Smooth muscle cell (in vitro differentiated cells): ENCODE measurements at regions not wholly inside any gene's neighbourhood (a gene's known extent, or its start where the extent isn't known, plus 50 kb on each side); places are given as distances from the start of the nearest gene placed in this dataset.

Experiments
- DNase-seq: peaks from one replicate; lab custom pipeline; 2025; ENCODE audit not compliant: unreplicated experiment; lab: John Stamatoyannopoulos, UW
- H2AFZ ChIP-seq: fragments of 200-600 bp; sonication (generic); 2 replicates; pipeline ENCODE4 v1.6.0; 2016; ENCODE audit warnings: antibody characterized with exemption, low read depth, mild to moderate bottlenecking
- H3F3A ChIP-seq: fragments of 200-600 bp; sonication (generic); 2 replicates; pipeline ENCODE4 v1.6.0; 2017; ENCODE audit warnings: antibody characterized with exemption, low read depth
- H3K27ac ChIP-seq: fragments of 200-600 bp; sonication (generic); 2 replicates; pipeline ENCODE4 v1.5.1; 2016; ENCODE audit warnings: low read depth, mild to moderate bottlenecking
- H3K27me3 ChIP-seq: fragments of 200-600 bp; sonication (generic); 2 replicates; pipeline ENCODE4 v1.6.1; 2016; ENCODE audit warnings: low read depth, mild to moderate bottlenecking
- H3K36me3 ChIP-seq: fragments of 200-600 bp; sonication (generic); 2 replicates; pipeline ENCODE4 v1.5.1; 2016; ENCODE audit warnings: low read depth
- H3K4me1 ChIP-seq: fragments of 200-600 bp; sonication (generic); 2 replicates; pipeline ENCODE4 v1.5.1; 2016; ENCODE audit warnings: low read depth
- H3K4me2 ChIP-seq: fragments of 200-600 bp; sonication (generic); 2 replicates; pipeline ENCODE4 v1.6.0; 2016; ENCODE audit warnings: mild to moderate bottlenecking
- H3K4me3 ChIP-seq: fragments of 200-600 bp; sonication (generic); 2 replicates; pipeline ENCODE4 v1.5.1; 2016; ENCODE audit warnings: mild to moderate bottlenecking
- H3K79me2 ChIP-seq: fragments of 200-600 bp; sonication (generic); 2 replicates; pipeline ENCODE4 v1.6.0; 2016; ENCODE audit warnings: low read depth, mild to moderate bottlenecking
- H3K9ac ChIP-seq: fragments of 200-600 bp; sonication (generic); 2 replicates; pipeline ENCODE4 v1.6.0; 2016; ENCODE audit warnings: low read depth
- H3K9me3 ChIP-seq: fragments of 200-600 bp; sonication (generic); replicated peaks from 2 replicates; pipeline ENCODE4 v1.5.1; 2016; ENCODE audit warnings: low read depth
- H4K20me1 ChIP-seq: fragments of 200-600 bp; sonication (generic); 2 replicates; pipeline ENCODE4 v1.6.0; 2016; ENCODE audit warnings: low read depth
- WGBS: methylation state at CpG from one replicate; pipeline ENCODE4 v1.1.7; 2016; ENCODE audit warnings: low lambda C conversion rate; 5-methylcytosine and 5-hydroxymethylcytosine counted together
- TF ChIP-seq, protein P1 (sequence below): fragments of 200-600 bp; sonication (generic); IDR thresholded peaks from 2 replicates; pipeline ENCODE4 v1.5.1; 2017; ENCODE audit warnings: borderline replicate concordance, mild to moderate bottlenecking, antibody characterized with exemption; ENCODE audit not compliant: insufficient read depth, poor library complexity, severe bottlenecking

DNA sequence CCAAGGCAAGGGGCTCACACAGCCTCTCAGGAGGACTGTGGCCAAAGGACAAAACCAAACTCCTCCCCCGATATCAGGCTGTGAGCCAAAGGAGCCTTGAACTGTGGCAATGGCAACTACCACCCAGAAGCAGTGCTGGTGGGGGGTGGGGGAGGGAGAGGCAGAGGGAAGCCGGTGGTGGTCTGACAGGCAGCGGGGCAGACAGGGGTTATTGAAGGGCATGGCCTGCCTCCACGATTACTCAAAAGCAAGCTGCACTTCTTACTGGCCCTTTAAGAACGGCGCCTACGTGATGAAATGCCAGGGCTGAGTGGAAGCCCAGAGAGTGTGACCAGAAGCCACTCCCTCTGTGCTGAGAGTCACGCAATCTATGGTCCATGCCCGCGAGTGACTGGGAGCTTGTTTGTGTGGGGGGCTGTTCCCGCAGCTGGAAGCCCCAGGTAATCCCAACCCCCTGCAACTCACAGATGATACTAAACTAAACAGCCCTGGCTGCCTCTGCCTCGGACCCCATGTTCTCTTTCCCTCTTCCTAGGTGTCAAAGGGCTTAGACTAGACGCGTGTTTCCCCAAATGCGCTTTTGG lies 128.2 kb upstream of the CXCR4 start:
- H3K36me3 ChIP-seq = no peaks in the 10 kb centered on the region
- no peak overlapping the region for H3K9ac ChIP-seq
- peak overlapping the region; percentile 50 for H3K4me2 ChIP-seq
- H3K79me2 ChIP-seq = no peaks in the 10 kb centered on the region
- no peaks in the 10 kb centered on the region for H4K20me1 ChIP-seq
- H3K27me3 ChIP-seq = no peaks in the 10 kb centered on the region
- TF ChIP-seq, protein P1, sequence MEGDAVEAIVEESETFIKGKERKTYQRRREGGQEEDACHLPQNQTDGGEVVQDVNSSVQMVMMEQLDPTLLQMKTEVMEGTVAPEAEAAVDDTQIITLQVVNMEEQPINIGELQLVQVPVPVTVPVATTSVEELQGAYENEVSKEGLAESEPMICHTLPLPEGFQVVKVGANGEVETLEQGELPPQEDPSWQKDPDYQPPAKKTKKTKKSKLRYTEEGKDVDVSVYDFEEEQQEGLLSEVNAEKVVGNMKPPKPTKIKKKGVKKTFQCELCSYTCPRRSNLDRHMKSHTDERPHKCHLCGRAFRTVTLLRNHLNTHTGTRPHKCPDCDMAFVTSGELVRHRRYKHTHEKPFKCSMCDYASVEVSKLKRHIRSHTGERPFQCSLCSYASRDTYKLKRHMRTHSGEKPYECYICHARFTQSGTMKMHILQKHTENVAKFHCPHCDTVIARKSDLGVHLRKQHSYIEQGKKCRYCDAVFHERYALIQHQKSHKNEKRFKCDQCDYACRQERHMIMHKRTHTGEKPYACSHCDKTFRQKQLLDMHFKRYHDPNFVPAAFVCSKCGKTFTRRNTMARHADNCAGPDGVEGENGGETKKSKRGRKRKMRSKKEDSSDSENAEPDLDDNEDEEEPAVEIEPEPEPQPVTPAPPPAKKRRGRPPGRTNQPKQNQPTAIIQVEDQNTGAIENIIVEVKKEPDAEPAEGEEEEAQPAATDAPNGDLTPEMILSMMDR = no peak
- no peaks in the 10 kb centered on the region for H3K9me3 ChIP-seq
- H3K4me1 ChIP-seq = peaks cover 8% of the 10 kb centered on the region
- H3K27ac ChIP-seq = no peak overlapping the region
- H3F3A ChIP-seq = no peaks in the 10 kb centered on the region
- WGBS = 48% methylated on average over 15 of the region's 15 CpGs
- H2AFZ ChIP-seq = no peak overlapping the region
- no peak overlapping the region for H3K4me3 ChIP-seq
- no peak for DNase-seq

DNA sequence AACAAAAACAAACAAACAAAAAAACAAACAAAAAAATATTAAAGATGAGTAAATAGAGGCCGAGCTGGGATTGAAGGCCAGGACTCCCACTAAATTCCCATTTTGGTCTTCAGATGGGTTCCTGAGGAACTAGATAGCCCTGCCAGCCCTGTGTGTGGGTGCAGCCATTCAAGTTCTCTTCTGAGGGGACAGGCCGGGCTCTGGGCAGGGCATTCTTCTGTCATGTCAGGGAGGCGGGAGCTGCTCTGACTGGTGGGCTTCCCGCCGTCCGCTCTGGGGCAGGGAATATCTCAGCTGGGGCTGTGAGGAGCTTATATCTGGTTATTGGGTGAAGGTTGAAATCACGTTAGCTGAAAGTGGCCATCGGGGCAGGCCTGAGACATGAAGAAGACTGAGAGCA lies 127.3 kb upstream of the CXCR4 start:
- Histone ChIP-seq H3F3A (no peaks in the 10 kb centered on the region), H3K36me3 (no peaks in the 10 kb centered on the region), H3K4me2 (no peak overlapping the region), H3K79me2 (no peaks in the 10 kb centered on the region), H2AFZ (no peak overlapping the region), H3K27ac (no peak overlapping the region), H3K27me3 (no peaks in the 10 kb centered on the region), H3K4me3 (no peak overlapping the region), H3K9ac (no peak overlapping the region), H4K20me1 (no peaks in the 10 kb centered on the region), H3K9me3 (no peaks in the 10 kb centered on the region), H3K4me1 (peaks cover 8% of the 10 kb centered on the region)
- 98% methylated on average over 8 of the region's 8 CpGs for WGBS
- DNase-seq = no peak
- TF ChIP-seq, protein P1 = no peak

DNA sequence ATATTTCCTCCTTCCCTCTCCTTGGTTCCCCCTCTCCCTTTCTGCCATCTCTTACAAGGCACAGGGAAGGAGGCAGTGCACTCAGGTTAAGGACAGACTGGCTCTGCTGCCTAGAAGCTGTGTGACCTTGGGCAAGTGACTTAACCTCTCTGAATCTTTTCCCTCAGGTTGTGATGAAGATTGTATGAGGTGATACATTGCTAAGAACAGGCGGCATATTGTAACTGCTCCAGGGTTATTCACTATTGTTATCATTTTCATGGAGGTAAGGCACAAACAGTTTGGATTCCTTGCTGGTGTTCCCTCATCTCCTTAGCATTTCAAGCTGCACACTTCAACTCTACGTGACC lies 126.6 kb upstream of the CXCR4 start:
- Histone ChIP-seq H3F3A (peaks cover 2% of the 10 kb centered on the region), H3K9me3 (no peaks in the 10 kb centered on the region), H3K9ac (no peak overlapping the region), H3K4me3 (no peak overlapping the region), H3K27me3 (no peaks in the 10 kb centered on the region), H3K79me2 (no peaks in the 10 kb centered on the region), H2AFZ (no peak overlapping the region), H3K36me3 (no peaks in the 10 kb centered on the region), H4K20me1 (no peaks in the 10 kb centered on the region), H3K27ac (no peak overlapping the region), H3K4me2 (no peak overlapping the region), H3K4me1 (peaks cover 8% of the 10 kb centered on the region)
- no peak for DNase-seq
- TF ChIP-seq, protein P1 = no peak
- 98% methylated on average over 2 of the region's 2 CpGs for WGBS
